ENCODE measurements at regions not wholly inside any gene's neighbourhood (a gene's known extent, or its start where the extent isn't known, plus 50 kb on each side); places are given as distances from the start of the nearest gene placed in this dataset.

DNA sequence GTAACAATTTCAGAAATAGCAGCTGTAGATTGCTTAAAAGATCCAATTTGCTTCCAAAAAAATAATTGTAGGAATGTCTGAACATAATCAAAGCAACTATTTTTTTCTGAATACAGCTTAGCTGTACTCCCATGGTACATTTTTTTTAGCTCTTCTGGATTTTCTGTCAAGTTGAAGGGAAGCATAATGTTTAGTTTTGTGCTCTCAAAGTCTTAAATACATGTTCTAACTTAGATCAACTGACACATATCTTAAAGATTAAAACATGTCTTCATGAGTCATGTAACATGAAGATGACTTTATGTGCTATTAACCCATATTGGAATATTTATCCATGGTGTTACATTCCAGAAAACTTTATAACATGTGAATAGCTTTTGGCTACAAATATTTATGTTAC lies 255.7 kb downstream of the BTG1 start (continued):
- TF ChIP-seq, protein P1, sequence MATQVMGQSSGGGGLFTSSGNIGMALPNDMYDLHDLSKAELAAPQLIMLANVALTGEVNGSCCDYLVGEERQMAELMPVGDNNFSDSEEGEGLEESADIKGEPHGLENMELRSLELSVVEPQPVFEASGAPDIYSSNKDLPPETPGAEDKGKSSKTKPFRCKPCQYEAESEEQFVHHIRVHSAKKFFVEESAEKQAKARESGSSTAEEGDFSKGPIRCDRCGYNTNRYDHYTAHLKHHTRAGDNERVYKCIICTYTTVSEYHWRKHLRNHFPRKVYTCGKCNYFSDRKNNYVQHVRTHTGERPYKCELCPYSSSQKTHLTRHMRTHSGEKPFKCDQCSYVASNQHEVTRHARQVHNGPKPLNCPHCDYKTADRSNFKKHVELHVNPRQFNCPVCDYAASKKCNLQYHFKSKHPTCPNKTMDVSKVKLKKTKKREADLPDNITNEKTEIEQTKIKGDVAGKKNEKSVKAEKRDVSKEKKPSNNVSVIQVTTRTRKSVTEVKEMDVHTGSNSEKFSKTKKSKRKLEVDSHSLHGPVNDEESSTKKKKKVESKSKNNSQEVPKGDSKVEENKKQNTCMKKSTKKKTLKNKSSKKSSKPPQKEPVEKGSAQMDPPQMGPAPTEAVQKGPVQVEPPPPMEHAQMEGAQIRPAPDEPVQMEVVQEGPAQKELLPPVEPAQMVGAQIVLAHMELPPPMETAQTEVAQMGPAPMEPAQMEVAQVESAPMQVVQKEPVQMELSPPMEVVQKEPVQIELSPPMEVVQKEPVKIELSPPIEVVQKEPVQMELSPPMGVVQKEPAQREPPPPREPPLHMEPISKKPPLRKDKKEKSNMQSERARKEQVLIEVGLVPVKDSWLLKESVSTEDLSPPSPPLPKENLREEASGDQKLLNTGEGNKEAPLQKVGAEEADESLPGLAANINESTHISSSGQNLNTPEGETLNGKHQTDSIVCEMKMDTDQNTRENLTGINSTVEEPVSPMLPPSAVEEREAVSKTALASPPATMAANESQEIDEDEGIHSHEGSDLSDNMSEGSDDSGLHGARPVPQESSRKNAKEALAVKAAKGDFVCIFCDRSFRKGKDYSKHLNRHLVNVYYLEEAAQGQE (IDR thresholded peaks at IDR 0.05) = no peak

DNA sequence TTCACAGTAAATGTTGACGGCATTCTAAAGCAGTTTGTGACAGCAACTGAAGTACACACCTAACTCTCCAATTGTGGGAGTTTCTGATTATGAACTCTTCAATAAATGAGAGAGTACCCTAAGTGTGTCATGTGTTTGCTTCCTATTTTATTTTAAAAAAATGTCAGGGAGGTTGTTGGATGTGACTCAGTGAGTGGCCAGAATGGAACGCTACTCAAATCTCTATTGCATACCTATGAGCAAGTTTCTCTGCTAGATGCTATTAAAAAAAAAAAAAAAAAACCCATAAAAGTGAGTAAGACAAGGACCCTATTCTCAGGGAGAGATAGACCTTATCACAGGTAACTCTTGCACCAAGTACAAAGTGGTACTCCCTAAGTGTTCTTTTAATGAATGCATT lies 256.6 kb downstream of the BTG1 start:
- Histone ChIP-seq H3K4me3 (ENCODE audit: low read depth in 1 of 3, low read length in 3 of 3) (no peak overlapping the region), H3K27me3 (ENCODE audit: control insufficient read depth in 4 of 4, insufficient read depth in 4 of 4, low read length in 3 of 4) (no peaks in the 10 kb centered on the region), H3K9me3 (ENCODE audit: control insufficient read depth in 4 of 4, low read length in 3 of 4) (no peaks in the 10 kb centered on the region), H3K9ac (ENCODE audit: low read depth in 1 of 2, low read length in 2 of 2) (no peak overlapping the region), H3K36me3 (ENCODE audit: control insufficient read depth in 4 of 4, insufficient read depth in 3 of 4, low read depth in 1 of 4, low read length in 3 of 4) (no peaks in the 10 kb centered on the region), H3K4me1 (ENCODE audit: control insufficient read depth in 4 of 4, insufficient read depth in 4 of 4, low read length in 3 of 4) (no peaks in the 10 kb centered on the region), H3K27ac (ENCODE audit: low read depth in 1 of 2, low read length in 2 of 2) (no peak overlapping the region)
- no peak for TF ChIP-seq NR2F2 (IDR thresholded peaks at IDR 0.05)
- TF ChIP-seq JUND (IDR thresholded peaks at IDR 0.05) = no peak
- no peak for TF ChIP-seq GABPA (IDR thresholded peaks at IDR 0.05 in 1 of 2, conservative IDR thresholded peaks at IDR 0.05 in 1 of 2)
- TF ChIP-seq, protein P2, sequence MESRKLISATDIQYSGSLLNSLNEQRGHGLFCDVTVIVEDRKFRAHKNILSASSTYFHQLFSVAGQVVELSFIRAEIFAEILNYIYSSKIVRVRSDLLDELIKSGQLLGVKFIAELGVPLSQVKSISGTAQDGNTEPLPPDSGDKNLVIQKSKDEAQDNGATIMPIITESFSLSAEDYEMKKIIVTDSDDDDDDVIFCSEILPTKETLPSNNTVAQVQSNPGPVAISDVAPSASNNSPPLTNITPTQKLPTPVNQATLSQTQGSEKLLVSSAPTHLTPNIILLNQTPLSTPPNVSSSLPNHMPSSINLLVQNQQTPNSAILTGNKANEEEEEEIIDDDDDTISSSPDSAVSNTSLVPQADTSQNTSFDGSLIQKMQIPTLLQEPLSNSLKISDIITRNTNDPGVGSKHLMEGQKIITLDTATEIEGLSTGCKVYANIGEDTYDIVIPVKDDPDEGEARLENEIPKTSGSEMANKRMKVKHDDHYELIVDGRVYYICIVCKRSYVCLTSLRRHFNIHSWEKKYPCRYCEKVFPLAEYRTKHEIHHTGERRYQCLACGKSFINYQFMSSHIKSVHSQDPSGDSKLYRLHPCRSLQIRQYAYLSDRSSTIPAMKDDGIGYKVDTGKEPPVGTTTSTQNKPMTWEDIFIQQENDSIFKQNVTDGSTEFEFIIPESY (IDR thresholded peaks at IDR 0.05) = no peak
- 78% methylated on average over 2 of the region's 2 CpGs for WGBS
- no peak for DNase-seq (ENCODE audit: low spot score)

DNA sequence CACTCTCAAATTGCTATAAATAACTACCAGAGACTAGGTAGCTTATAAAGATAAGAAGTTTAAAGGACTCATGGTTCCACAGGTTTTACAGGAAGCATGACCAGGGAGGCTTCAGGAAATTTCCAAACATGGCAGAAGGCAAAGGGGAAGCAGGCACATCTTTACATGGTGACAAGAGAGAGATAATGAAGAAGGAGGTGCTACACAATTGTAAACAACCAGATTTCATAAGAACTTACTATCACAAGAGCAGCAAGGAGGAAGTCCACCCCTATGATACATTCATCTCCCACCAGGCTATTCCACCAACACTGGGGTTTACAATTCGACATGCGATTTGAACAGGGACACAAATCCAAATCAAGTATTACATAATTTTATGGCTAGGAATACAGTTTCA lies 257.7 kb downstream of the BTG1 start:
- Histone ChIP-seq H3K9ac (ENCODE audit: low read depth in 1 of 2, low read length in 2 of 2) (no peak overlapping the region), H3K4me1 (ENCODE audit: control insufficient read depth in 4 of 4, insufficient read depth in 4 of 4, low read length in 3 of 4) (no peaks in the 10 kb centered on the region), H3K4me3 (ENCODE audit: low read depth in 1 of 3, low read length in 3 of 3) (no peak overlapping the region), H3K9me3 (ENCODE audit: control insufficient read depth in 4 of 4, low read length in 3 of 4) (no peaks in the 10 kb centered on the region), H3K36me3 (ENCODE audit: control insufficient read depth in 4 of 4, insufficient read depth in 3 of 4, low read depth in 1 of 4, low read length in 3 of 4) (no peaks in the 10 kb centered on the region), H3K27ac (ENCODE audit: low read depth in 1 of 2, low read length in 2 of 2) (no peak overlapping the region), H3K27me3 (ENCODE audit: control insufficient read depth in 4 of 4, insufficient read depth in 4 of 4, low read length in 3 of 4) (no peaks in the 10 kb centered on the region)
- DNase-seq (ENCODE audit: low spot score) = no peak
- TF ChIP-seq, protein P2 (IDR thresholded peaks at IDR 0.05) = no peak
- TF ChIP-seq RAD21 (IDR thresholded peaks at IDR 0.05) (no peak), TAF1 (conservative IDR thresholded peaks at IDR 0.05) (no peak), JUND (IDR thresholded peaks at IDR 0.05) (no peak), YY1 (IDR thresholded peaks at IDR 0.05) (no peak), GABPA (IDR thresholded peaks at IDR 0.05 in 1 of 2, conservative IDR thresholded peaks at IDR 0.05 in 1 of 2) (no peak), HNF4G (IDR thresholded peaks at IDR 0.05) (no peak), EGR1 (IDR thresholded peaks at IDR 0.05; ENCODE audit: low read depth in 2 of 2) (no peak), RXRA (IDR thresholded peaks at IDR 0.05) (no peak), HNF4A (conservative IDR thresholded peaks at IDR 0.05) (no peak)
- TF ChIP-seq, protein P3, sequence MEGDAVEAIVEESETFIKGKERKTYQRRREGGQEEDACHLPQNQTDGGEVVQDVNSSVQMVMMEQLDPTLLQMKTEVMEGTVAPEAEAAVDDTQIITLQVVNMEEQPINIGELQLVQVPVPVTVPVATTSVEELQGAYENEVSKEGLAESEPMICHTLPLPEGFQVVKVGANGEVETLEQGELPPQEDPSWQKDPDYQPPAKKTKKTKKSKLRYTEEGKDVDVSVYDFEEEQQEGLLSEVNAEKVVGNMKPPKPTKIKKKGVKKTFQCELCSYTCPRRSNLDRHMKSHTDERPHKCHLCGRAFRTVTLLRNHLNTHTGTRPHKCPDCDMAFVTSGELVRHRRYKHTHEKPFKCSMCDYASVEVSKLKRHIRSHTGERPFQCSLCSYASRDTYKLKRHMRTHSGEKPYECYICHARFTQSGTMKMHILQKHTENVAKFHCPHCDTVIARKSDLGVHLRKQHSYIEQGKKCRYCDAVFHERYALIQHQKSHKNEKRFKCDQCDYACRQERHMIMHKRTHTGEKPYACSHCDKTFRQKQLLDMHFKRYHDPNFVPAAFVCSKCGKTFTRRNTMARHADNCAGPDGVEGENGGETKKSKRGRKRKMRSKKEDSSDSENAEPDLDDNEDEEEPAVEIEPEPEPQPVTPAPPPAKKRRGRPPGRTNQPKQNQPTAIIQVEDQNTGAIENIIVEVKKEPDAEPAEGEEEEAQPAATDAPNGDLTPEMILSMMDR (IDR thresholded peaks at IDR 0.05; ENCODE audit: low read depth, low read length, missing input control) = no peak
- TF ChIP-seq, protein P1 (IDR thresholded peaks at IDR 0.05) = no peak
- TF ChIP-seq, protein P4, sequence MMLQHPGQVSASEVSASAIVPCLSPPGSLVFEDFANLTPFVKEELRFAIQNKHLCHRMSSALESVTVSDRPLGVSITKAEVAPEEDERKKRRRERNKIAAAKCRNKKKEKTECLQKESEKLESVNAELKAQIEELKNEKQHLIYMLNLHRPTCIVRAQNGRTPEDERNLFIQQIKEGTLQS (IDR thresholded peaks at IDR 0.05) = no peak
- WGBS = 94% methylated on average over 2 of the region's 2 CpGs

Data from liver (tissue), 8 donors.